C4-2B (cell line): ENCODE measurements at regions not wholly inside any gene's neighbourhood (a gene's known extent, or its start where the extent isn't known, plus 50 kb on each side); places are given as distances from the start of the nearest gene placed in this dataset.
"Not testable (repeated sequence)": the region's sequence is repeated elsewhere in the genome, so short reads cannot be mapped to it uniquely, and the experiment has no call there.

ENCODE experiments used
- H3K27ac ChIP-seq: fragments of 450-650 bp; 2 replicates; pipeline ENCODE4 v1.5.1; 2017
- ZFX ChIP-seq: fragments of 450-650 bp; IDR thresholded peaks from 2 replicates; pipeline ENCODE4 v1.6.1; 2017
- TF ChIP-seq, protein P1 (sequence below): fragments of 450-650 bp; conservative IDR thresholded peaks from 2 replicates; pipeline ENCODE4 v1.5.1; 2017; ENCODE audit warnings: mild to moderate bottlenecking

DNA sequence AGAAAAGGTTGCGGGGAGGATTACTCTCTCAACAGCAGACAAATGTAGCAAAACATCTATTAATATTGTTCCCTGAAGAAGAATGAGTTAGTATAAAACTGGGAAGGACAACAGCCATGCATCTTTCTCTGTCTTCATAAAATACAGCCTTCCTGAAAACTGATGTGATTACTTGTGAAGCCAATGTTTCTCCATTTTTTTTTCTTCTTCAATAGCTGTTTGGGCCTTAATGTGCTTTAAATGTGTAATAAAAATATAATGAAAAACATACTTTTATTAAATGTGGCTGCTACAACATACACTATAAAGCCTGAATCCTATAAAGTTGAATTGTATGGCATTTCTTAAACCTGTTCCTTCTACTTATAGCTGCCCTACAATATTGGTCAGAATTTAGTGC is 146.3 kb upstream of the LMCD1 start:
- TF ChIP-seq, protein P1, sequence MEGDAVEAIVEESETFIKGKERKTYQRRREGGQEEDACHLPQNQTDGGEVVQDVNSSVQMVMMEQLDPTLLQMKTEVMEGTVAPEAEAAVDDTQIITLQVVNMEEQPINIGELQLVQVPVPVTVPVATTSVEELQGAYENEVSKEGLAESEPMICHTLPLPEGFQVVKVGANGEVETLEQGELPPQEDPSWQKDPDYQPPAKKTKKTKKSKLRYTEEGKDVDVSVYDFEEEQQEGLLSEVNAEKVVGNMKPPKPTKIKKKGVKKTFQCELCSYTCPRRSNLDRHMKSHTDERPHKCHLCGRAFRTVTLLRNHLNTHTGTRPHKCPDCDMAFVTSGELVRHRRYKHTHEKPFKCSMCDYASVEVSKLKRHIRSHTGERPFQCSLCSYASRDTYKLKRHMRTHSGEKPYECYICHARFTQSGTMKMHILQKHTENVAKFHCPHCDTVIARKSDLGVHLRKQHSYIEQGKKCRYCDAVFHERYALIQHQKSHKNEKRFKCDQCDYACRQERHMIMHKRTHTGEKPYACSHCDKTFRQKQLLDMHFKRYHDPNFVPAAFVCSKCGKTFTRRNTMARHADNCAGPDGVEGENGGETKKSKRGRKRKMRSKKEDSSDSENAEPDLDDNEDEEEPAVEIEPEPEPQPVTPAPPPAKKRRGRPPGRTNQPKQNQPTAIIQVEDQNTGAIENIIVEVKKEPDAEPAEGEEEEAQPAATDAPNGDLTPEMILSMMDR, result no peak
- no peak for TF ChIP-seq ZFX

DNA sequence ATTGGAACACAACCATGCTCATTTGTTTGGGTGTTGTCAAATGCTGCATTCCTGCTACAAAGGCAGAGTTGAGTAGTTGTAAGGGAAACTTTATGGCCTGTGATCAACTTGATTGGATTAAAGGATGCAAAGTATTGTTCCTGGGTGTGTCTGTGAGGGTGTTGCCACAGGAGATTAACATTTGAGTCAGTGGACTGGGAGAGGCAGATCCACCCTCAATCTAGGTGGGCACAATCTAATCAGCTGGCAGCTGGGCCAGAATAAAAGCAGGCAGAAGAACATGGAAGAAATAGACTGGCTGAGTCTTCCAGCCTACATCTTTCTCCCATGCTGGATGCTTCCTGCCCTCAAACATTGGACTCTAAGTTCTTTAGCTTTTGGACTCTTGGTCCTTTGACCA is 145.6 kb upstream of the LMCD1 start:
- H3K27ac ChIP-seq, result not testable (repeated sequence)

More for the DNA sequence above, 146.3 kb upstream of the LMCD1 start:
- H3K27ac ChIP-seq, result no peak overlapping the region

GRCh38 chr3:8357859-8358258 is 143.8 kb upstream of the LMCD1 start:
- H3K27ac ChIP-seq, result no peak overlapping the region
- TF ChIP-seq, protein P1, result no peak
- TF ChIP-seq ZFX, result no peak

GRCh38 chr3:8359133-8359532 is 142.5 kb upstream of the LMCD1 start:
- H3K27ac ChIP-seq, result no peak overlapping the region
- no peak for TF ChIP-seq ZFX
- TF ChIP-seq, protein P1, result no peak

DNA sequence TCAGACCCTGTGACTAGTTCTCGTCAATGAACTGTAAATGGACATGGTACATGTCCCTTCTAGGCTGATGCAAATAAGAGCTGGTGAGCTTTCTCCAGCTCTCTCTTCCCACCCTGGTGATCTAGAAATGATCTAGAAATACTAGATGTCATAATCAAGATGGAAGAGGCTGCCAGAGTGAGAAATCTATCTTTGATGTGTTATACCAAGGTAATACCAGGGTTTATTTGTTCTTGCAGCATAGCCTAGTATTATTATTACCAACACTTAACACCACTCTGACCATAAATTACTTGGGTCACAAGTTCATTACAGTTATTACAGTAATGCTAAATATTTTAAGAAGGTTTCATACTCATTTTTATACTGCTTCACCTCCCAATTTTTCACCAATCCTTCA is 138.4 kb upstream of the LMCD1 start:
- TF ChIP-seq, protein P1, result no peak
- TF ChIP-seq ZFX, result no peak
- H3K27ac ChIP-seq, result no peak overlapping the region

DNA sequence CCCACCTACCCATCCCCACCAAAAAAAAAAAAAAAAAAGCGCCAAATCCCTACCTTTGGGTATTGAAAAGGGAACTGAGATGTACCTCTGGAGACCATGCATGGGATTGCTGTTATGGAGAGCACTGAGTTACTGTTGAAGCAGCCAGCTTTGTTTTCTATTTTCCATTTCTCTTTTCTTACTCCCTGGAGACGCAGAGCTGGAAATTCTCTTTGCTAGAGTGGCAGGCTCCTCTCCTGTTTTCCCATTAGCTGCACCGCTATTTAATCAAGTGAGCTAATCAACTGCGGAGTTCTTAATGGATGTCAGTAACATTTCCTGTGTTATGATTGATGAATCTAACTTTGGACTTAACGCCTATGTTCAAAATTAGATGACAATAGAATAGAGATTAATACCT is 136.1 kb upstream of the LMCD1 start:
- H3K27ac ChIP-seq, result no peak overlapping the region
- TF ChIP-seq, protein P1, result no peak
- no peak for TF ChIP-seq ZFX

DNA sequence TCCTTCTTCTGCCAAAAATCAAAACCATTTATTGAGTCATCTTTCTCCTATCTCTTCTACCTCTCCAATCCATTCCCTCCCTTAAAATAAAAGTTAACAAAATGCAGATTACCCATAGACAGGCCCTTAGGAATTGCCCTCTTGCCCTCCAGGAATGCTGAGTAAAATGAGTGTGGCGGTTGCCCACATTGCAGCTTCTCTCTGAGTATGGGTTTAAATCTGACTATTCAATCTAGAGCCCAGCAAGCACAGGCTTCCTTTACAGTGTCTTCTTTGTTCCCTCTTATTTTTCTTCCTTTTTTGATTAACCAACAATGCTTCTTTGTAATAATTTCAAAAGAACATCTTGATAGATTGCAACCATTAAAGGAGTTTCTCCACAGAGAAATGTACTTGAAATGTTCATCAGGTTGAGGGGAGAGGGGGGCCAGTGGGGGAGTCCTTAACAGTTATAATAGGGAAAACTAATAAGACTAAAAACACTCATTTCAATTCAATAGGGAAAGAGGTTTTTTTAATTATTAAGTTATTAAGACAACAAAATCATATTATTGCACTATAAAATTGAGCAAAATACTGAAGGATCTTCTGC is 135.3 kb upstream of the LMCD1 start:
- no peak overlapping the region for H3K27ac ChIP-seq
- TF ChIP-seq, protein P1, result no peak
- no peak for TF ChIP-seq ZFX

DNA sequence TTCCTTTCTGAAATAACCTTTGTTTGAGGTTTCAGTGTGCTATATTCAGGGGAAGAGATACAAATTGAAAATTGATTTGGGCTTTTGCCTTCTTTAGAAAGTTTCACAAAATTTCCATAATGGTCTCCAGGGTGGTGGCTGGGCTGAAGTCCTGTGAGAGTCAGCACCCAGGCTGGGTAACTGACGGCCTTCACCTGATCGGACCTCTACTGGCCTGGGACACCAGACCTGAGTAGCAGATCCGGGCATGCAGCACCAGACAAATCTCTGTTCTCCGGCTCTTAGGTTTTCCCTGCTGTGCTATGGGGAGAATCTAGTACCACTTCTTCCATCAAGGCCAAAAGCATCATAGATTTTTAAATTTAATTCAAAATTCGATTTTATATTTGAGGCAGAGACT is 133.0 kb upstream of the LMCD1 start:
- H3K27ac ChIP-seq, result no peak overlapping the region
- no peak for TF ChIP-seq ZFX
- TF ChIP-seq, protein P1, result no peak
